Suprapubic skin (tissue), 4 donors: ENCODE measurements at regions not wholly inside any gene's neighbourhood (a gene's known extent, or its start where the extent isn't known, plus 50 kb on each side); places are given as distances from the start of the nearest gene placed in this dataset.

ENCODE experiments used
- DNase-seq, 2 donors: peaks; one replicate each; pipeline ENCODE4 v3.0.0-alpha.2; 2019; ENCODE audit warnings: low spot score in 2 of 2
- H3K27ac ChIP-seq: fragments of 200-600 bp; sonication (generic); one replicate; pipeline ENCODE4 v1.5.1; 2019
- H3K27me3 ChIP-seq: fragments of 200-600 bp; sonication (generic); one replicate; pipeline ENCODE4 v1.5.1; 2019
- H3K36me3 ChIP-seq: fragments of 200-600 bp; sonication (generic); one replicate; pipeline ENCODE4 v1.5.1; 2019
- H3K4me1 ChIP-seq: fragments of 200-600 bp; sonication (generic); one replicate; pipeline ENCODE4 v1.5.1; 2019
- H3K4me3 ChIP-seq: fragments of 200-600 bp; sonication (generic); one replicate; pipeline ENCODE4 v1.5.1; 2019; ENCODE audit warnings: mild to moderate bottlenecking
- H3K9me3 ChIP-seq: fragments of 200-600 bp; sonication (generic); one replicate; pipeline ENCODE4 v1.5.1; 2019
- CTCF ChIP-seq, 2 donors: fragments of 200-600 bp in 1 of 2; fragments of 450-650 bp in 1 of 2; sonication (generic) in 1 of 2; IDR thresholded peaks; one replicate each; pipeline ENCODE4 v1.5.1; 2016 to 2019; ENCODE audit warnings: antibody characterized with exemption in 2 of 2, mild to moderate bottlenecking in 1 of 2, moderate library complexity in 1 of 2
- EP300 ChIP-seq: sonication (generic); formaldehyde crosslinking; IDR thresholded peaks from one replicate; pipeline ENCODE4 v1.6.1; 2017; ENCODE audit warnings: antibody characterized with exemption
- POLR2A ChIP-seq, 2 donors: fragments of 450-650 bp; IDR thresholded peaks; one replicate each; pipeline ENCODE4 v1.6.1; 2017; ENCODE audit warnings: antibody characterized with exemption in 2 of 2, mild to moderate bottlenecking in 2 of 2, moderate library complexity in 2 of 2
- POLR2AphosphoS5 ChIP-seq, 3 donors: sonication (generic); formaldehyde crosslinking; IDR thresholded peaks; one replicate each; pipeline ENCODE4 v1.6.1; 2017; ENCODE audit warnings: antibody characterized with exemption in 3 of 3
- WGBS: methylation state at CpG from one replicate; pipeline ENCODE4 v1.1.5; 2018; 5-methylcytosine and 5-hydroxymethylcytosine counted together

- TF ChIP-seq POLR2AphosphoS5 (IDR thresholded peaks at IDR 0.05) (no peak), CTCF (IDR thresholded peaks at IDR 0.05) (no peak)
- Histone ChIP-seq H3K27me3 (no peaks in the 10 kb centered on the region), H3K36me3 (no peaks in the 10 kb centered on the region), H3K9me3 (no peaks in the 10 kb centered on the region), H3K4me3 (no peak overlapping the region), H3K27ac (no peak overlapping the region), H3K4me1 (no peaks in the 10 kb centered on the region)
- DNase-seq, result no peak
- WGBS, result 85% methylated on average over 1 of the region's 1 CpG
These were observed 1390.5 kb upstream of the TENM4 start for GRCh38 chr11:80831374-80831773.

- Histone ChIP-seq H3K27ac (no peak overlapping the region), H3K27me3 (no peaks in the 10 kb centered on the region), H3K36me3 (no peaks in the 10 kb centered on the region), H3K4me3 (no peak overlapping the region), H3K4me1 (no peaks in the 10 kb centered on the region), H3K9me3 (no peaks in the 10 kb centered on the region)
- WGBS, result 74% methylated on average over 3 of the region's 3 CpGs
- TF ChIP-seq EP300 (no peak), CTCF (IDR thresholded peaks at IDR 0.05) (no peak), POLR2A (IDR thresholded peaks at IDR 0.05) (no peak)
- DNase-seq, result no peak
These were observed 1387.0 kb upstream of the TENM4 start for GRCh38 chr11:80827781-80828180.

- Histone ChIP-seq H3K27me3 (no peaks in the 10 kb centered on the region), H3K27ac (no peak overlapping the region), H3K36me3 (no peaks in the 10 kb centered on the region), H3K4me3 (no peak overlapping the region), H3K4me1 (no peaks in the 10 kb centered on the region), H3K9me3 (no peaks in the 10 kb centered on the region)
- no peak for TF ChIP-seq CTCF (IDR thresholded peaks at IDR 0.05)
- WGBS, result 71% methylated on average over 2 of the region's 2 CpGs
- no peak for DNase-seq
These were observed 1386.0 kb upstream of the TENM4 start for GRCh38 chr11:80826808-80827207.

- Histone ChIP-seq H3K4me1 (no peaks in the 10 kb centered on the region), H3K9me3 (no peaks in the 10 kb centered on the region), H3K27me3 (no peaks in the 10 kb centered on the region), H3K27ac (no peak overlapping the region), H3K4me3 (no peak overlapping the region), H3K36me3 (no peaks in the 10 kb centered on the region)
- 86% methylated on average over 7 of the region's 7 CpGs for WGBS
- TF ChIP-seq POLR2A (IDR thresholded peaks at IDR 0.05) (no peak), CTCF (IDR thresholded peaks at IDR 0.05) (no peak), EP300 (no peak), POLR2AphosphoS5 (IDR thresholded peaks at IDR 0.05) (no peak)
- no peak for DNase-seq
These were observed 1381.5 kb upstream of the TENM4 start for GRCh38 chr11:80822308-80822707.

GRCh38 chr11:80819271-80819670 lies 1378.4 kb upstream of the TENM4 start:
- no peaks in the 10 kb centered on the region for H3K4me1 ChIP-seq
- 92% methylated on average over 1 of the region's 1 CpG for WGBS
- TF ChIP-seq POLR2AphosphoS5 (IDR thresholded peaks at IDR 0.05) (no peak), POLR2A (IDR thresholded peaks at IDR 0.05) (no peak), CTCF (IDR thresholded peaks at IDR 0.05) (no peak), EP300 (no peak)

More at GRCh38 chr11:80819271-80819670, 1378.4 kb upstream of the TENM4 start:
- Histone ChIP-seq H3K36me3 (no peaks in the 10 kb centered on the region), H3K27ac (no peak overlapping the region), H3K9me3 (no peaks in the 10 kb centered on the region), H3K4me3 (no peak overlapping the region), H3K27me3 (no peaks in the 10 kb centered on the region)
- no peak for DNase-seq
